Neural cell (in vitro differentiated cells): ENCODE measurements at regions not wholly inside any gene's neighbourhood (a gene's known extent, or its start where the extent isn't known, plus 50 kb on each side); places are given as distances from the start of the nearest gene placed in this dataset.
"Not testable (repeated sequence)": the region's sequence is repeated elsewhere in the genome, so short reads cannot be mapped to it uniquely, and the experiment has no call there.

Source experiments
- H2AFZ ChIP-seq: fragments of 200-600, 300-800 bp; sonication (generic), shearing (Covaris generic); 2 replicates; pipeline ENCODE4 v1.6.0; 2014; ENCODE audit warnings: low read depth, mild to moderate bottlenecking, antibody characterized with exemption, low read length, moderate library complexity
- H3F3A ChIP-seq: fragments of 200-600 bp; shearing (Covaris generic); 2 replicates; pipeline ENCODE4 v1.6.1; 2016; ENCODE audit warnings: mild to moderate bottlenecking, moderate library complexity, mixed read lengths, antibody characterized with exemption, low read length; ENCODE audit not compliant: insufficient read depth, poor library complexity, severe bottlenecking
- H3K27ac ChIP-seq: fragments of 200-600, 300-800 bp; sonication (generic), shearing (Covaris generic); 2 replicates; pipeline ENCODE4 v1.5.1; 2014; ENCODE audit warnings: mild to moderate bottlenecking, low read length, moderate library complexity
- H3K27me3 ChIP-seq: fragments of 300-800, 200-600 bp; sonication (generic), shearing (Covaris generic); 2 replicates; pipeline ENCODE4 v1.6.0; 2014; ENCODE audit warnings: mild to moderate bottlenecking, low read depth, low read length, moderate library complexity; ENCODE audit not compliant: insufficient read depth
- H3K36me3 ChIP-seq: fragments of 300-800, 200-600 bp; sonication (generic), shearing (Covaris generic); 2 replicates; pipeline ENCODE4 v1.5.1; 2014; ENCODE audit warnings: mild to moderate bottlenecking, antibody characterized with exemption, low read length, moderate library complexity; ENCODE audit not compliant: insufficient read depth
- H3K4me2 ChIP-seq: fragments of 300-800, 200-600 bp; sonication (generic), shearing (Covaris generic); 2 replicates; pipeline ENCODE4 v1.6.0; 2014; ENCODE audit warnings: mild to moderate bottlenecking, low read length
- H3K4me3 ChIP-seq: fragments of 300-800, 200-600 bp; sonication (generic), shearing (Covaris generic); 2 replicates; pipeline ENCODE4 v1.5.1; 2014; ENCODE audit warnings: mild to moderate bottlenecking, low read length, moderate library complexity
- H3K79me2 ChIP-seq: fragments of 200-600 bp; shearing (Covaris generic); replicated peaks from 2 replicates; pipeline ENCODE4 v1.6.0; 2014; ENCODE audit warnings: mild to moderate bottlenecking, low read length, moderate library complexity; ENCODE audit not compliant: insufficient read depth
- H3K9ac ChIP-seq: fragments of 300-800, 200-600 bp; sonication (generic), shearing (Covaris generic); 2 replicates; pipeline ENCODE4 v1.6.1; 2016; ENCODE audit warnings: mild to moderate bottlenecking, low read length, mixed read lengths
- H3K9me2 ChIP-seq: fragments of 200-600 bp; shearing (Covaris generic); 2 replicates; pipeline ENCODE4 v1.6.1; 2016; ENCODE audit warnings: mild to moderate bottlenecking, low read length, mixed read lengths; ENCODE audit not compliant: insufficient read depth
- H3K9me3 ChIP-seq: fragments of 200-600, 300-800 bp; sonication (generic), shearing (Covaris generic); 2 replicates; pipeline ENCODE4 v1.6.1; 2016; ENCODE audit warnings: mild to moderate bottlenecking, mixed run types, low read length, moderate library complexity, mixed read lengths
- H4K20me1 ChIP-seq: fragments of 200-600 bp; shearing (Covaris generic); 2 replicates; pipeline ENCODE4 v1.6.1; 2016; ENCODE audit warnings: mild to moderate bottlenecking, mixed run types; ENCODE audit not compliant: insufficient read depth
- CTCF ChIP-seq: fragments of 450-650 bp; IDR thresholded peaks from 2 replicates; pipeline ENCODE4 v1.5.1; 2014; ENCODE audit warnings: antibody characterized with exemption, mild to moderate bottlenecking, moderate library complexity; ENCODE audit not compliant: poor library complexity, severe bottlenecking
- EP300 ChIP-seq: fragments of 450-650 bp; conservative IDR thresholded peaks from 2 replicates; pipeline ENCODE4 v1.6.1; 2014; ENCODE audit warnings: antibody characterized with exemption, mild to moderate bottlenecking, moderate library complexity; ENCODE audit not compliant: poor library complexity, severe bottlenecking
- EZH2 ChIP-seq: fragments of 200-600, 300-800 bp; shearing (Covaris generic), sonication (generic); IDR thresholded peaks from 2 replicates; pipeline ENCODE4 v1.6.1; 2014; ENCODE audit warnings: antibody characterized with exemption, low read length, borderline replicate concordance, mild to moderate bottlenecking; ENCODE audit not compliant: insufficient read depth, poor library complexity, severe bottlenecking
- MXI1 ChIP-seq: fragments of 450-650 bp; conservative IDR thresholded peaks from 2 replicates; pipeline ENCODE4 v1.6.1; 2014; ENCODE audit warnings: antibody characterized with exemption, mild to moderate bottlenecking; ENCODE audit not compliant: poor library complexity, severe bottlenecking
- POLR2AphosphoS5 ChIP-seq: IDR thresholded peaks from 2 replicates; pipeline ENCODE4 v1.6.1; 2012
- RAD21 ChIP-seq: fragments of 450-650 bp; conservative IDR thresholded peaks from 2 replicates; pipeline ENCODE4 v1.6.1; 2014; ENCODE audit warnings: antibody characterized with exemption, mild to moderate bottlenecking, moderate library complexity
- REST ChIP-seq: IDR thresholded peaks from 2 replicates; pipeline ENCODE4 v1.6.1; 2012; ENCODE audit warnings: borderline replicate concordance
- SMC3 ChIP-seq: fragments of 450-650 bp; conservative IDR thresholded peaks from 2 replicates; pipeline ENCODE4 v1.6.1; 2014; ENCODE audit warnings: antibody characterized with exemption, mild to moderate bottlenecking, moderate library complexity; ENCODE audit not compliant: poor library complexity
- TAF1 ChIP-seq: IDR thresholded peaks from 2 replicates; pipeline ENCODE4 v1.6.1; 2012; ENCODE audit warnings: low read depth

DNA sequence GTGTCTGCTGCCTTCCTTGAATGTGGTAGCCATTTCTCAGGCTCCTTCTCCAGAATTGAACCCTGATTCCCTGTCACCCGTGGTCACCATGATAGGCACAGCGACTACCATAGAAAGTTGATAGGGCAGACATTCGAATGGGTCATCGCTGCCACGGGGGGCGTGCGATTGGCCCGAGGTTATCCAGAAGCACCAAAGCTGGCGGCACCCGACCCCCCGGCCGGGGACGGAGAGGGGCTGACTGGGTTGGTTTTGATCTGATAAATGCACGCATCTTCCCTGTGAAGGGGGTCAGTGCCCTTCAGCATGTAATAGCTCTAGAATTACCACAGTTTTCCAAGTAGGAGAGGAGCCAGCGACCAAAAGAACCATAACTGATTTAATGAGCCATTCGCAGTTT lies 94.0 kb upstream of the ANKRD30BL start:
- H3K9me3 ChIP-seq: no peaks in the 10 kb centered on the region
- H3K9ac ChIP-seq: no peak overlapping the region
- H3K27ac ChIP-seq: no peak overlapping the region
- no peaks in the 10 kb centered on the region for H4K20me1 ChIP-seq
- H3F3A ChIP-seq: no peaks in the 10 kb centered on the region
- no peak overlapping the region for H3K4me3 ChIP-seq
- TF ChIP-seq REST (no peak), MXI1 (no peak), POLR2AphosphoS5 (no peak), TAF1 (no peak), CTCF (no peak), EP300 (no peak), RAD21 (no peak), EZH2 (no peak), SMC3 (no peak)
- no peak overlapping the region for H3K4me2 ChIP-seq
- no peaks in the 10 kb centered on the region for H3K79me2 ChIP-seq
- no peak overlapping the region for H2AFZ ChIP-seq
- no peaks in the 10 kb centered on the region for H3K36me3 ChIP-seq
- no peaks in the 10 kb centered on the region for H3K27me3 ChIP-seq
- H3K9me2 ChIP-seq: no peaks in the 10 kb centered on the region

DNA sequence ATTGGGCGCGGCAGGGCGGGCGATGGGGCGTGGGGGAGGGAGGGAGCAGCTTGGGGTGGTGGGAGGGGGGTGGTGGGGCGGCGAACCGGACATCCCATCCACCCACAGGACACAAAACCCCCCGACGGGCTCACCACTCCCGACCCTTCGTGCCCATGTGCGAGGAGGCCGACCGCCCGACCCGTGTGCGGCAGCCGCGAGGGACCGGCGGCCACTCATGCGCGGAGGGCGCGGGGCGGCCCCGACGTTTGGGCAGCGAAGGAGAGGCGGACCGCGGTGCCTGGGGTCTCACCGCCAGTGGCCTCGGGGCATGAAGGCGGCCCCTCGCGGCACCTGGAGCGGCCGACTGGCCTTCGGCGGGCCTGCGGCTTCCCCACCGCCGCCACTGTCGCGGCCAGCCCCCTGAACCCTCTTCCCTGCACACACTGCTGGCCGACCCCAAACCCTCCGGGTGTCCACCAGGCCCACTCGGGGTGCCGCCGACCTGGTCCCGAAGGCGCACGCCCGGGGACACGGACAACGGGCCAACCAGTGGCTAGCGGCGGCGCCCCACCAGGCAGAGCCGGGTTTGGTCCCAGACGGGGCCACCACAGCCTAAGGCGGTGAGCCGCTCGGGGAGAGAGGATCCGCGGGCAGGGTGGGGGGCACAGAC lies 94.6 kb upstream of the ANKRD30BL start:
- H2AFZ ChIP-seq: no peak overlapping the region
- no peaks in the 10 kb centered on the region for H4K20me1 ChIP-seq
- no peaks in the 10 kb centered on the region for H3F3A ChIP-seq
- H3K79me2 ChIP-seq: no peaks in the 10 kb centered on the region
- no peak overlapping the region for H3K4me3 ChIP-seq
- no peak overlapping the region for H3K4me2 ChIP-seq
- no peaks in the 10 kb centered on the region for H3K9me3 ChIP-seq
- H3K27ac ChIP-seq: no peak overlapping the region
- H3K27me3 ChIP-seq: no peaks in the 10 kb centered on the region
- no peaks in the 10 kb centered on the region for H3K9me2 ChIP-seq
- TF ChIP-seq RAD21 (no peak), POLR2AphosphoS5 (no peak), EZH2 (no peak), MXI1 (no peak), CTCF (no peak), EP300 (no peak), REST (no peak), SMC3 (no peak), TAF1 (no peak)
- no peaks in the 10 kb centered on the region for H3K36me3 ChIP-seq
- no peak overlapping the region for H3K9ac ChIP-seq

GRCh38 chr2:132256903-132257300 lies 95.2 kb upstream of the ANKRD30BL start:
- not testable (repeated sequence) for H3K9me3 ChIP-seq, H3F3A ChIP-seq, H3K36me3 ChIP-seq, H3K9ac ChIP-seq, H4K20me1 ChIP-seq, H3K27ac ChIP-seq, H3K4me2 ChIP-seq, H3K4me3 ChIP-seq, H3K9me2 ChIP-seq, H2AFZ ChIP-seq, H3K79me2 ChIP-seq, H3K27me3 ChIP-seq
